ENCODE measurements at regions not wholly inside any gene's neighbourhood (a gene's known extent, or its start where the extent isn't known, plus 50 kb on each side); places are given as distances from the start of the nearest gene placed in this dataset.

DNA sequence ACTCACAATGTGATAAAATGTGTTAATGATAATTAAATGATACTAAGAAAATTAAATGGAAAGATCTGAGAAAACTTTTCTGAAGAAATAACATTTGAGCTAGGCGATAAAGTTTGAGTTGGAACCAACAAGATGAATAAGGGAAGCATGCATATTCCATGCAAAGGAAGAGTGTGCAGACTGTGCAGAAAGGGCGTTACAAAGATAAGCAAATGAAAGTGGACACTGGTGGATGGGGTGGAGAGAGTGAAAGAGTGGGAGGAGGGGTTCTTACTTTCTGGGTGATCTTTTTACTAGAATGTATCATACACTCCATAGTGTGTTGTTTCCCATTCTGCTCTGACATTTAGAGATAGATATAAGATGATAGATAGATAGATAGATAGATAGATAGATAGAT is 138.7 kb downstream of the HTR1A start:
- no peaks in the 10 kb centered on the region for H4K20me1 ChIP-seq (ENCODE audit: insufficient read depth)
- H3K36me3 ChIP-seq (ENCODE audit: insufficient read depth): no peaks in the 10 kb centered on the region
- no peaks in the 10 kb centered on the region for H3K4me1 ChIP-seq (ENCODE audit: low read depth, poor library complexity, severe bottlenecking)
- no peak overlapping the region for H3K4me2 ChIP-seq
- no peak overlapping the region for H3K9ac ChIP-seq
- H3K79me2 ChIP-seq (ENCODE audit: insufficient read depth, low read depth): no peaks in the 10 kb centered on the region
- TF ChIP-seq, protein P1, sequence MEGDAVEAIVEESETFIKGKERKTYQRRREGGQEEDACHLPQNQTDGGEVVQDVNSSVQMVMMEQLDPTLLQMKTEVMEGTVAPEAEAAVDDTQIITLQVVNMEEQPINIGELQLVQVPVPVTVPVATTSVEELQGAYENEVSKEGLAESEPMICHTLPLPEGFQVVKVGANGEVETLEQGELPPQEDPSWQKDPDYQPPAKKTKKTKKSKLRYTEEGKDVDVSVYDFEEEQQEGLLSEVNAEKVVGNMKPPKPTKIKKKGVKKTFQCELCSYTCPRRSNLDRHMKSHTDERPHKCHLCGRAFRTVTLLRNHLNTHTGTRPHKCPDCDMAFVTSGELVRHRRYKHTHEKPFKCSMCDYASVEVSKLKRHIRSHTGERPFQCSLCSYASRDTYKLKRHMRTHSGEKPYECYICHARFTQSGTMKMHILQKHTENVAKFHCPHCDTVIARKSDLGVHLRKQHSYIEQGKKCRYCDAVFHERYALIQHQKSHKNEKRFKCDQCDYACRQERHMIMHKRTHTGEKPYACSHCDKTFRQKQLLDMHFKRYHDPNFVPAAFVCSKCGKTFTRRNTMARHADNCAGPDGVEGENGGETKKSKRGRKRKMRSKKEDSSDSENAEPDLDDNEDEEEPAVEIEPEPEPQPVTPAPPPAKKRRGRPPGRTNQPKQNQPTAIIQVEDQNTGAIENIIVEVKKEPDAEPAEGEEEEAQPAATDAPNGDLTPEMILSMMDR (conservative IDR thresholded peaks at IDR 0.05; ENCODE audit: low read depth, low read length): no peak
- H3K27ac ChIP-seq: no peak overlapping the region
- H3K4me3 ChIP-seq (IDR thresholded peaks at IDR 0.05; ENCODE audit: insufficient read depth, low read depth, low read length): no peak overlapping the region
- no peaks in the 10 kb centered on the region for H3K27me3 ChIP-seq (ENCODE audit: insufficient read depth, low read depth)
- H2AFZ ChIP-seq (ENCODE audit: low read depth): no peak overlapping the region

DNA sequence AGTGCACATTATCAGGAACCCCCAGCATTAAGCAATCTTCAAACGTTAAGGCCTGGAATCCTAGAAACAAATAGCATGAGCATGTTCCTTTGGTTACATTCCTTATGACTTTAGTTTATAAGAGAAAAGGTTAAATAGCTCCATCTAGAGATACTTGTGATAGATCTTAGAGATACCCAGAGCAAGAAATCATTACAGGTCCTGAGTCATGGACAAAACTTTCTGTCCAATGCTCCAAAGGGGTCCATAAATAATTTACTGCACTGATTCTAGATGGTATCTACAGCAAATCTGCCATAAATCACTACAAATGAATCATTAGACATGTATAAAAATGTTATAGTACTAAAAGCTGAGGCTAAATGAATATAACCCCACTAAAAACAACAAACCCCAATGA is 139.6 kb downstream of the HTR1A start:
- Histone ChIP-seq H3K79me2 (ENCODE audit: insufficient read depth, low read depth) (no peaks in the 10 kb centered on the region), H2AFZ (ENCODE audit: low read depth) (no peak overlapping the region), H3K4me3 (IDR thresholded peaks at IDR 0.05; ENCODE audit: insufficient read depth, low read depth, low read length) (no peak overlapping the region), H3K27me3 (ENCODE audit: insufficient read depth, low read depth) (no peaks in the 10 kb centered on the region), H3K9ac (no peak overlapping the region), H3K27ac (no peak overlapping the region), H3K4me1 (ENCODE audit: low read depth, poor library complexity, severe bottlenecking) (no peaks in the 10 kb centered on the region), H3K36me3 (ENCODE audit: insufficient read depth) (no peaks in the 10 kb centered on the region), H4K20me1 (ENCODE audit: insufficient read depth) (no peaks in the 10 kb centered on the region), H3K4me2 (no peak overlapping the region)
- TF ChIP-seq, protein P1 (conservative IDR thresholded peaks at IDR 0.05; ENCODE audit: low read depth, low read length): no peak

DNA sequence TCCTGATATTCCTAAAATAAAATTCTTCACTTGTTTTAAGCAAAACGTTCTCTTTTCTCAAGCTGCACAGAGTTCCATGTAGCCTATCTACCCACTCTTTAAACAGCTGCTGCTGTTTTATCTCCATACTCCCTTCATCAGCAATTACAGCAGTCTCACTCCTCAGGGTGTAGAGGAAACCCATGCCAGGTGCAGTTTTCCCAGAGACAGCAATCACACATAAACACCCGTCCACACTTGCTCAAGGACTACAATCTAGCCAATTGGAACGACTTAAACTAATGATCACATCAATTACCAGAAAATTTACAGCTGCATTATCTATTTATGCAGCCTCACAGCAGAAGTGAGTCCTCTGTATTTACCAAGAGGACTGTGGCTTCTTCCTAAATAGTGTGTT is 141.7 kb downstream of the HTR1A start:
- Histone ChIP-seq H3K79me2 (ENCODE audit: insufficient read depth, low read depth) (no peaks in the 10 kb centered on the region), H3K36me3 (ENCODE audit: insufficient read depth) (no peaks in the 10 kb centered on the region), H3K9ac (no peak overlapping the region), H3K4me3 (IDR thresholded peaks at IDR 0.05; ENCODE audit: insufficient read depth, low read depth, low read length) (no peak overlapping the region), H3K4me1 (ENCODE audit: low read depth, poor library complexity, severe bottlenecking) (no peaks in the 10 kb centered on the region), H2AFZ (ENCODE audit: low read depth) (no peak overlapping the region), H3K27me3 (ENCODE audit: insufficient read depth, low read depth) (no peaks in the 10 kb centered on the region), H3K4me2 (no peak overlapping the region), H3K27ac (no peak overlapping the region), H4K20me1 (ENCODE audit: insufficient read depth) (no peaks in the 10 kb centered on the region)
- TF ChIP-seq, protein P1 (conservative IDR thresholded peaks at IDR 0.05; ENCODE audit: low read depth, low read length): no peak

DNA sequence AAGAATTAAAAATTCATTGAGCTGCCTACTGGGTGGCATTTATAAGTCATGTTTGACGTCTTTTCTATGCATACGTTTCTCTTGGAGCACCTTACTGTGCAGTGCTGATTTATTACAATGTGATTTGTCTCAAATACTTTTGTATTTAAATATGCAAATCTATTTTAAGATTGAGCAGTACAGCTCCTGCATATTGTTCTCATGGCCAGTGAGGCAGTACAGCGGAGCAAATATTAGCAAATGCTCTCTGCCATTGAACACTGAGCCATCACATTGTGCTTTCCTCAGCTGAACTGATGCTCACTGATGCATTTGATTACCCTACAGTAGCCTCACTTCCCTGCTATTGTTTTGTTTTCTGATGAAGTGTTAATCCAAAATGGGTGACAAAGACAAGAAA is 149.6 kb downstream of the HTR1A start:
- Histone ChIP-seq H3K4me1 (ENCODE audit: low read depth, poor library complexity, severe bottlenecking) (no peaks in the 10 kb centered on the region), H3K4me2 (no peak overlapping the region), H2AFZ (ENCODE audit: low read depth) (no peak overlapping the region), H3K9ac (no peak overlapping the region), H3K27me3 (ENCODE audit: insufficient read depth, low read depth) (no peaks in the 10 kb centered on the region), H3K79me2 (ENCODE audit: insufficient read depth, low read depth) (no peaks in the 10 kb centered on the region), H3K27ac (no peak overlapping the region), H3K36me3 (ENCODE audit: insufficient read depth) (no peaks in the 10 kb centered on the region), H4K20me1 (ENCODE audit: insufficient read depth) (no peaks in the 10 kb centered on the region), H3K4me3 (IDR thresholded peaks at IDR 0.05; ENCODE audit: insufficient read depth, low read depth, low read length) (no peak overlapping the region)
- TF ChIP-seq, protein P1 (conservative IDR thresholded peaks at IDR 0.05; ENCODE audit: low read depth, low read length): no peak

DNA sequence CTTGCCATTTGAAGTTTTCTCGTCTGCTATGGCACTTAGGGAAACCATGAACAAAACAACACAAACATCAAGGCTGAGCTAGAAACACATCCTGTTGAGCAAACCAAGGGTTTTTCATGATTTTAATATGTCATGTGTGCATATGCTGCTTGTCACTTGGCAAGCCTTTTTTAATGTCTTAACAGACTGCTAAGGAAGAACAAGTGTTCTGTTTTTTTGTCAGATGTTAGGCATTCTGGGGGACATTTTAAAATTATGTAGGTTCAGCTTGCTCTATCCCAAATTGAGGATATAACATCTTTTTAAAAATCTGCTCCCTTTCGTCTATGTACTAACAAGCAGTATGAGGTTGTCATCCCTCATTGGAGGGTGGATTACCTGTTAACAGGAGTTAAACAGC is 150.3 kb downstream of the HTR1A start:
- Histone ChIP-seq H4K20me1 (ENCODE audit: insufficient read depth) (no peaks in the 10 kb centered on the region), H3K27ac (no peak overlapping the region), H2AFZ (ENCODE audit: low read depth) (no peak overlapping the region), H3K9ac (no peak overlapping the region), H3K79me2 (ENCODE audit: insufficient read depth, low read depth) (no peaks in the 10 kb centered on the region), H3K4me2 (no peak overlapping the region), H3K27me3 (ENCODE audit: insufficient read depth, low read depth) (no peaks in the 10 kb centered on the region), H3K4me1 (ENCODE audit: low read depth, poor library complexity, severe bottlenecking) (no peaks in the 10 kb centered on the region), H3K4me3 (IDR thresholded peaks at IDR 0.05; ENCODE audit: insufficient read depth, low read depth, low read length) (no peak overlapping the region), H3K36me3 (ENCODE audit: insufficient read depth) (no peaks in the 10 kb centered on the region)
- TF ChIP-seq, protein P1 (conservative IDR thresholded peaks at IDR 0.05; ENCODE audit: low read depth, low read length): no peak
